ENCODE measurements at regions not wholly inside any gene's neighbourhood (a gene's known extent, or its start where the extent isn't known, plus 50 kb on each side); places are given as distances from the start of the nearest gene placed in this dataset.
A peak's percentile ranks its signal among the peaks of the same experiment; 100 is the strongest.

DNA sequence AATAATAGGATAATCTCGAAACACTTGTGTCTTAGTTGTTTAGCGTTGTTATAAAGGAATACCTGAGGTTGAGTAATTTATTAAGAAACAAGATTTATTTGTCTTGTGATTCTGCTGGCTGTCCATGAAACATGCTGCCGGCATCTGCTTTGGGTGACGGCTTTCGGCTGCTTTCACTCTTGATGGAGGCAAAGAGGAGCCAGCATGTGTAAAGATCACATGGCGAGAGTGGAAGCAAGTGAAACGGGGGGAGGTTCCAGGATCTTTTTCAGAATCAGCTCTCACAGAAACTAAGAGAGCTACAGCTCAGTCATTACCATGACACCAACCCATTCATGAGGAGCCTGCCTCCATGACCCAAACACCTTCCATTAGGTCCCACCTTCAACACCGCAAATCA, 402.8 kb downstream of the CDC14C start:
- ATAC-seq (no peak), DNase-seq (no peak)
- intact Hi-C loops (cut with DNase I) = no loop called here

DNA sequence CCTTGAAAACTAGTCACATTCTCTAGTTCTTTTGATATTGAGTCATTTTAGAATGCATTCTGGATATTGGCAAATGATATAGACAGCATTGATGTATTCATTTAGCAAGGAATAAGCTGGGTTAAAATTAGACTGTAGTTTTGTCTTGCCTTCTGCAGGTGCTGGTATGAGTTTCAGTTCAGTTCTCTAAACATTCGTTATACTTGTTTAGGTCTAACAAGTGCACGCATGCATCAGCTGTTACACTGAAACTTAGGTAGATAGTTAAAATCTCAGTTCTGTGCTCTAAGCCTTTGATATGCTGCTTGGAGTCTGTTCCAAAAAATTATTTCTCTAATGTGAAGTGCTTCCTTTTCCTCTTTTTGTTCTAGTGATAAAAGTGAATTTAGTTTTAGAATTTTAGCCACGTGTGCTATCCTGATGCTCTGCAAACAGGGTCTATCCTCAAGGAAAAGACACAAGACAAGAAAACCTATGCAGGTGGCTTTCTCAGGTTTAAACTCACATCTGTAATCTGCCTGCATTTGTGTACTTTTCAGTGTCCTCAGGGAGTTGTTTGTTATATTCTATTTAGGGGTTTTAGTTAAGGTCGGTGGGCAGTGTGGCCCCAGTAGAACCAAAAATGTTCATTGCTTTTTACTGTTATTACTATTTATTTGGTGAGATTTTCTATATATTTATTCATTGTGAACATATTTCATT, 409.0 kb downstream of the CDC14C start:
- ATAC-seq (no peak), DNase-seq (no peak)
- intact Hi-C loops (cut with DNase I) = no loop called here

DNA sequence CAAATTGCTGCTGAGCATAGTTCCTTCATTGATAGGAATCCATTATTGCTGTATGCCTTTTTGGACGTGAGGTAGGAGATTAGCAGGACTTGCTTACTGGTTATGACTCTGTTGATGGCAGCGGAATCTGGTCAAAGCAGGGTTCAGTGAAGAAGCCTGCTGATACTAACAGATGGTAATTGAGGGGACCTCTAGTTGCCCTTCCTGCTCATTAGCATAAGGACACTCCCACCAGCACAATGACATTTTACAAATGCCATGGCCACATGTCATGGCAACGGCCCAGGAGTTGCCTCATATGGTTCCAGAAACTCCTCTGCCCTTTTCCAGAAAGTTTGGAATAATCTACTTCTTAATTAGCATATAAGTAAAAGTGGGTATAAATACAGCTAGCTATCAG, 417.5 kb downstream of the CDC14C start:
- intact Hi-C loops (cut with DNase I) = no loop called here
- ATAC-seq (no peak), DNase-seq (no peak)

DNA sequence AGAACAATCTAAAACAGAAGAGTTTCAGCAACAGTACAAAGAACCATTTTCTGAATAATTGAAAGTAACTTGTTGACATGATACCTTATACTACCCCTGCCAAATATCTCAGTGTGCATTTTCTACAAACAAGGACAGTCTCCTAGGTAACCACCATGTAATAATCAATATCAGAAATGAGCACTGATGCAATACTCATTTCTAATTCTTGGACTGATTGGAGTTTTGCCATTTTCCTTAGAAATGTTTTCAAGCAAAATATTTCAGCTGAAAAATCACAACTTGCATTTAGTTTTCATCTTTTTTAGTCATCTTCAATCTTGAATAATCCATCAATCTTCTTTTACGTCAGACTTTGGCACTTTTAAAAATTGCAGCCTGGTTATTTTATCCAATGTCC, 420.2 kb downstream of the CDC14C start:
- ATAC-seq = no peak
- no peak for DNase-seq
- intact Hi-C loops (cut with DNase I) = no loop called here

DNA sequence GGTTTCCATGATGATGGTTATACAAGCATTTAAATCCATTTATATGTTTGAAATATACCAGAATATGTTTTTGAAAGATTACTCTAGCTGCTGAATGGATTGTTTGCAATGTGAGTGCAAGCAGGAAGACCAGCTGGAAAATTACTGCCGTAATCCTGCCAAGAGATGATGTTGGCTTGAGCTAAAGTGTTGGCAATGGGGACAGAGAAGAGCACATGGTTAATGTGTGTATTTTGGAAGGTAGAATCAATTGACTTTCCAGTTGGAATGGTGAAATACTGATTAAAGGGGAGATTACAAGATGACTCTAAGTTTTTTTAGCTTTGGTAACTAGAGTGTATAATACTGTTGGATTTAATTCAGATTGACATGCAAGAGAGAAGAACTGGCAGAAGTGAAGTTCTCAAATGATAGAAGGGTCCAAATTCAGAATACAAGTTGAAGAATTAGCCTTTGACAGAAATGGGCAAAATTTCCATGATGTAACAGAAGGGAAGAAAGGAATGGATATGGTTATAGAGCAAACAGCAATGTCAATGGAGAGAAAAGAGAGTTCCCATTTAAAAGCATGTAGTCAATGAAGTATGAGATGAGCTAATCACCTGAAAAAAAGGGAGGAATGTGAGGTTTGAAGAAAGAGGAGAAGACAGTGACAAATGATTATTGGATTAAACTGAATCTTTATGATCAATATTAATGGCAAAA, 422.0 kb downstream of the CDC14C start:
- peak; percentile 77 to 83 for ATAC-seq
- DNase-seq = no peak
- intact Hi-C loops (cut with DNase I) = no loop called here

DNA sequence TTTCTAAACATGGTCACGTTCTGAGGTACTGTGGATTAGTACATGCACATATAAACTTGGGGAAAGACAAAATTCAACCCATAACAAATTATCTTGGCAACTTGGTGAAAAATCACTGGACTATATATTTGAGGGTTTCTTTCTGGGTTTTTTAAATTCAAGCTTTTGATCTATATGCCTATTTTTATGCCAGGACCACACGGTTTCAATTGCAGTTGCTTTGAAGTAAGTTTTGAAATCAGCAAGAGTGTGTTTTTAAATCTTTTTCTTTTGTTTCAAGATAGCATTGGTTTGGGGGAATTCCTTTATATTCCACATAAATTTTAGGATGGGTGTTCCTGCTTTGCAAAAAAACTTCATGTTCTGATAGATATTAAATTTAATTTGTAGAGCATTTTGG, 406.4 kb upstream of the VWC2 start:
- no peak for ATAC-seq

DNA sequence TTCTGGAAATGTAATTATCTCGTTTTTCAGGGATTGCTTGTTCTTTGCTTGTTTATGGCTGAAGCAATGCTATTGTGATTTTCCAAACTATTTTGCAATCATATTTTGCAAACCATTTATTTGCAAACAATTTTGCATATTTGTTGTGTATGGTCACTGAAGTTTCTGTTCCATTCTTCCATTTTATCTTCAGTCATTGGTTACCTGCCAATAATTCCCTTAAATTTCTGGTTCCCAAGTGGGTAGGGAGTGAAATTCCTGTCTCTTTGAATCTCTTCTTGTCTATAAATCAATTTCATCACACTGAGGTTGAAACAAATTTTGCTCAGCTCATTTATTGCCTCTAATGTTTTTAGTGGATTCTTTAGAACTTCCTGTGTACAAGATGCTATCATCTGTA, 401.7 kb upstream of the VWC2 start:
- ATAC-seq = no peak
- intact Hi-C loops (cut with DNase I) = no loop called here
- no peak for DNase-seq

More for the DNA sequence above, 406.4 kb upstream of the VWC2 start:
- intact Hi-C loops (cut with DNase I) = no loop called here
- no peak for DNase-seq

DNA sequence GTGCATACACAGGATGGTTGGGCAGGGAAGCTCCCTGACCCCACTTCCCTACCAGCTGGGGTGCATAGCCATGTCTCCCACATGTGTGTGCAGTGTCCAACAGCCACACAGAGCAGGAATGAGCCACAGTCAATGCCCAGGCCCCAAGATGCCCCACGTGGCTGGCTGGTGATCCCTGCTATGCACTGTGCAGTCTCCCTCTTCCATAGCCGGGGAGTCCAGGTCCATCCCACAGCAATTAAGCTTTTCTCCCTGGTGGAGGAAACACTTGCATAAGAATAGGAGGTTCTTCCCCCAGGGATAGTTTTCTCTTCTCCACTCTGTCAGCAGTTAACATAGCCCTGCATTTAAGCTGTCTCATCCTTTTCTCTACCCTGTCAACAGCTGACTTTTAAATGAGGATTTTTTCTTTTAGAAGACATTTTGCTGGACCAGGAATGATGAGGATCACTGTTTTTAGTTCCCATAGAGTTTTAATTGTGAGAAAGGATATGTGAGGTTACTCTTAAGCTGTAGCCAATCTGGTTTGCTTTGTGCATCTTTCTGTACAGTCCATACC, 396.5 kb upstream of the VWC2 start:
- no peak for ATAC-seq
- no peak for DNase-seq
- intact Hi-C loops (cut with DNase I) = no loop called here

DNA sequence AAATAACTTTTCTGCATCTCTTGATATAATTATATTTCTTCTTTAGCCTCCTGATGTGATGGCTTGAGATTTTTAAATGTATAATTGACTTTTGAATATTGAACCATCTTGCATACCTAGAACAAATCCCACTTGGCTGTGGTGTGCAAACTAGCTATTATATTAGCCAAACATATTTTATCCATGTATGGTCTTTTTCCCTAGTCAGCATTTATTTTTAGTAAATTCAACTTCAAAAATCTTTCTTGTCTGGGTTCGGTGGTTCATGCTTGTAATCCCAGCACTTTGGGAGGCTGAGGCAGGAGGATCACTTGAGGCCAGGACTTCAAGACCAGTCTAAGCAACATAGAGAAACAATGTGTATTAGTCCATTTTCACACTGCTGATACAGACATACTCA, 386.6 kb upstream of the VWC2 start:
- ATAC-seq (no peak), DNase-seq (no peak)
- intact Hi-C loops (cut with DNase I) = no loop called here

DNA sequence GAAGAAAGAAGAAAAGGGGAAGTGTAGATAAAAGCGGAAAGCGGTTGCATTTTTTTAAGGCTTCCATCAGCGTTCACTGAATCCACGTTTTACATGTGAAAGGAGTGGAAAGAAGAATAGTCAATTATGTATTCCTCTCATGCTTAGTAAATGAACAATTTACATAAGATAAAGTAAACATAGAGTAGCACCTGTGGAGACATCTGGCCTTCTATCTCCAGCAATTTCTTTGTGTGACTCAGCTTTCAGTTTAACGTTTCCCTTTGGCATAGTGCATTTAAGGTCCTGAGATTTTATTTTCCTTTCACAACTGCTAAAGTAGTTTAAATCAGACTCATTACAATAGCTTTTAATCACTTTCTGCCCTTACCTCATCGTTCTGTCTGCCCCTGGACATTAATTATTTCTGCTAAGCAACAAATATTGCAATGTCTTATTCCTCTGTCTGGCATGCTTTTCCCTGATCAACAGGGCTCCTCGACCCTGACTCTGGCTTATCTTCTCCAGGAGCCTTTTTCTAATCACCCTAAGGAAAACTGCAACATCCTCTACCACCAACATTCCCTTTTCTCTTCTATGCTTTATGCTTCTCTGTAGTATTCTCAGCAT, 383.5 kb upstream of the VWC2 start:
- ATAC-seq (no peak), DNase-seq (no peak)
- intact Hi-C loops (cut with DNase I) = no loop called here

DNA sequence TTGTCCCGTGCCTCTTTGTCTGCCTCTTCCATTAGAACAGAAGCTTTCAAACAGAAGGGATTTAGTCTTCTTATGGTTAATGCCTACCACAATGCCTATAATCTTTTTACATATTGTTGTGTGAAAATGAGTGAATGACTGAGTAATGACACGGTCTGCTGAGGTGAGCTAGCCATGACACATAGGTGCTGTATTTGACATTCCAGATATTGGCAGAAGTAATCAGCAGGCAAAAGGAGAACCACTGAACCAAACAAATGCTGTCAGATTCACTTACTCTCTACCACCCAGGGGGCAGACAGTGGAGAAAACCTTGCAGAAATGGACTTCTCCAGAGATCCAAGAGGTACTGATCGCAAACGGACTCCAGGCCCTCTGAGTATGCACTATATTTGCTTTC, 377.2 kb upstream of the VWC2 start:
- ATAC-seq (no peak), DNase-seq (no peak)
- intact Hi-C loops (cut with DNase I) = no loop called here

DNA sequence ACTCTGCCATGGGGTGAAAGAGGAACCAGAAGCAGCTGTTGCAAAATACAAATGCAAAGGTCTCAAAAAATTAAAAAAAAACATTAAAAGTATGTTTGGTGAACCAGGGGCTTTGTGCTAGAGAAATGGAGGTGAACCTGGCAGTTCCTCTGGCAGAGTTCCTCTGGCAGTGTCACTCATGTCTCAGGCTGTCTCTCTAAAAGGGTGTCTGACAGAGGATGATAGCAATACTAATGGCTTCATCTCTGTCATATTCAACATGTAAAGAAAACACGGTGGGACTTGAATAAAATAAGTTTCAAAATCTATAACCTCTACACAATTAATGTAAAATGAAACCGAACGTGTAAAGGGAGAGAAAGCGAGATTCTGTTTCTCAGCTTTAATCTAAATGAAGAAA, 375.7 kb upstream of the VWC2 start:
- intact Hi-C loops (cut with DNase I) = no loop called here
- DNase-seq (no peak), ATAC-seq (peak in 1 of 2 donors; percentile 25)

DNA sequence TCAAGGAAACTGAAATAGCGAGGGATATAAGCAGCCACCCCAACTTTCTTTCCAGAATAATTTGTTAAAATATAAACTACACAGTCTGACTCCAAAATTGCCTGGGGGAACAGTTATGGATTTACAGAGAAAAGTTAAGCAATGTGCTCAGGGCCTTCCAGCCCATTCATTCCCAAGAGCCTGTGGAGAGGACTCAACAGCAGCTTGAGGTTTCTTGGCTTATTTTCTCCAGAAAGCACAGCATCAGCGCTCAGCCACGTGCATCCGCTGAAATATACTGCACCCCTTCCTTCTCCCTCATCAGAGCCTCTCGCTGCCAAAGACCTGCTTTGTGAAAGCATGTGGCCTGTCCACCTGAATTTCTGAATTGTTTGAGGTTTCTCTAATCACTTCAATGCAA, 375.2 kb upstream of the VWC2 start:
- ATAC-seq (peak; percentile 76 to 89), DNase-seq (no peak)
- intact Hi-C loops (cut with DNase I) = no loop called here

DNA sequence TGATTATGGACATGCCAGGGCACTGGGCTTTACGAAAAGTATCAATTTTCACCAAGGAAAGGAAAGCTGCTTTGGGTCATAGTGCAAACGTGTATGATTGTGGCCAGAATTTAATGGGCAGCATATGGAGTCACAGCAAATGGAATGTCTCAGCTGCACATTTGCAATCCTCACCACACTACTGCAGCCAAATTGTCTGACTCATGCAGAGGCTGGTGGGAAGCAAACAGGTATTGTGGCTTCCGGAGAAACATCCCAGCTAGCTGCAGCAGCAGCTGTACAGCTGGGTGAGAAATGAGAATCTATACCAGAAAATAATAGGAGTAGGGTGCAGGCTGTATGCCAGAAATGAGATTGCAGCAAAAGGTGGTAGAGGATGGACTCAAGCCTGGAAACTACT, 374.7 kb upstream of the VWC2 start:
- no peak for DNase-seq
- intact Hi-C loops (cut with DNase I) = no loop called here
- ATAC-seq = peak; percentile 51 to 85

DNA sequence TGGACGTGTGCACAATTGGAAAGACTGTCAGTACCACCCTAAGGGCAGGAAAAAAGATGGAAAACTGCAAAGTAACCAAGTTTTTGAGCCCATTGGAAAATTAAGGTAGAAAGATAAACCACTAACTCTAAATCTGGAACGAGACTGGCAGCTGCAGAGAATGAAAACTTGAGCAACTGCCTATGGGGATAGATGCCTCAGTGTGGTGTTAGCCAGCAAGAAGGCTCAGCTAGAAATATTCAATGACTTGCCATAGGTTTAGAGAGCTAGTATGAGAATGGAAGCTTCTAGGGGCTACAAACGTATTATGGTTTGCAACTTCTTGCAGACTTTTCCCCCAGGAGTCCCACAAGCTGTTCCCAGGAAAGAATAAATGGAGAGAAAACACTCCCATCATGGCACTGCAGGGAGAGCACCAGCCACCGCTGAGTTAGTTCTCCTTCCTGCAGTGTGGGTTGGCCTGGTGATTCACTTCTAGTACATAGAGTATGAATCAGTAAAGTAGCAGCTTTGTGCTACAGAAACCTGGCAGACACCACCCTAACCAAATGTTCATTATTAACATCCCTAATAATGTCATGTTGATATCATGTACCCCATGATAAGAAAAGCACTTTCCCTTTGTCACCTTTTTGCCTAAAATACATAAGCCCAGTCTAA, 372.4 kb upstream of the VWC2 start:
- peak in 1 of 2 donors; percentile 75 for ATAC-seq
- no peak for DNase-seq
- intact Hi-C loops (cut with DNase I) = no loop called here

DNA sequence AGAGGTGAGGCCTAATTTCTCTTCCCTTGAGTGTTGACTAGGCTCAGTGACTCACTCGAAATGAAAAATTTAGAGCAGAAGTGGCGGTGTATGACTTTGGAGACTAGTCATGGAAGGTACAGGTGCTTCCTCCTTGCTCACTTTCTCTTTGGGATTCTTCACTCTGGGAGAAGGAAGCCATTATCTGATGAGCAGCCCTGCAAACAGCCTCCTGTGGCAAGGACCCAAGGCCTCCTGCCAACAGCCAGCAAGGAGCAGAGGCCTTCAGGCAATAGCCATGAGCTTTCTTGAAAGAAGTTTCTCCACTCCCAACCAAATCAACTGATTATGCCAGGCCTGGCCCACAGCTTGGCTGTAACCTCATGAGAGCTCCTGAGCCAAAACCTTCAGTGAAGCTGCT, 369.6 kb upstream of the VWC2 start:
- no peak for DNase-seq
- intact Hi-C loops (cut with DNase I) = no loop called here
- peak in 1 of 2 donors; percentile 47 for ATAC-seq

DNA sequence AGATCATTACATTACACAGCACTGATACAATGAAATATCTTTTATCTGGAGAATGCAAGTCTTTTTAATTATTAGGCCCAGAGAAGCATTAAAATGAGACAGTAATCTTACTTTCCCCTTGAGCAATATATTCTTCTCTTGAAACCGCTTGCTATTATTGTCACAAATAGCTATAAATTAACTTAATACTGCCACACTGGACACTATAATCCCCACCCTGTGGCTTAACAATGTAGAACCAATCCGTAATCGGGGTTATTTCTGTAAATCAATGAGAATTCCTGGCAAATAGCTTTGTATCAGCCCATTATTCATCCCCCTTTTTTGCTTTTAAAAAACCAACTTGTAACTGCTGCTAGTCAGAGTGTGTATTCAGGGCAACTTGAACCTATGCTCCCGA, 366.2 kb upstream of the VWC2 start:
- ATAC-seq (no peak), DNase-seq (no peak)
- intact Hi-C loops (cut with DNase I) = no loop called here

DNA sequence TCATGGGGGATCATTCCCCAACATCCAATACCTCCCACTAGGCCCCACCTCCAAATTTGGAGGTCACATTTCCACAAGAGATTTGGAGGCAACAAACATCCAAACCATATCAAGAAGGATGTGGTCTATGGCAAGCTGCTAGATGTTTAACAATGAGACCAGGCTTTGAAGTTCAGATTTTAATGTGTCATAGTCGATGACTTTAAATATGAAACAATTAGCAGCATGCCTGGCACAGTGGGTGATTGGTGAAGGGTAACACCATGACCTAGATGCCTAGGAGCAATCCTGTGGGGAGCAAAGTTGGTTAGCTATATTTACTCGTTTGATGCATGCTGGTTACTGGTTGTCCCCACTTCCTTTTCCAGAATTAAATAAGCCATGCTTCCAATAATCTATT, 356.4 kb upstream of the VWC2 start:
- ATAC-seq = no peak
- no peak for DNase-seq

DNA sequence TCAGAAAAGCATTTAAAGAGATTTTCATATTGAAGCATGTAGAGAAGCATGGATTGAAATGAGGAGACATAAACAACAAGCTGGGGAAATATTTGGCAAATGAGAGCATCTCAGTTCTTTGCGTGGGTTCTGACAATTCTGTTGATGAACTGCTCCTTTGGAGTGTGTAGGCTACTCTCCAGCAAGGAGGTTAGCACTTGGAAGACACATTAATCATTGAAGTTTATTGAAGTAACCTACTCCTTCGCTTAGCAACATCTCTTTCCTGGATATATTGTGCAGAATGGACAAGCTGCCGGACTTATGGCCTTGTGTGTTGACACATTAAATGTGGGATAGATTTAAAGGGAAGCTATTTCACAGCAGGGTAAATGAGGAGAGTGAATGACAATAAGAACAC, 354.5 kb upstream of the VWC2 start:
- intact Hi-C loops (cut with DNase I) = no loop called here
- ATAC-seq = peak in 1 of 2 donors; percentile 68
- DNase-seq = no peak

More for the DNA sequence above, 356.4 kb upstream of the VWC2 start:
- intact Hi-C loops (cut with DNase I) = no loop called here

DNA sequence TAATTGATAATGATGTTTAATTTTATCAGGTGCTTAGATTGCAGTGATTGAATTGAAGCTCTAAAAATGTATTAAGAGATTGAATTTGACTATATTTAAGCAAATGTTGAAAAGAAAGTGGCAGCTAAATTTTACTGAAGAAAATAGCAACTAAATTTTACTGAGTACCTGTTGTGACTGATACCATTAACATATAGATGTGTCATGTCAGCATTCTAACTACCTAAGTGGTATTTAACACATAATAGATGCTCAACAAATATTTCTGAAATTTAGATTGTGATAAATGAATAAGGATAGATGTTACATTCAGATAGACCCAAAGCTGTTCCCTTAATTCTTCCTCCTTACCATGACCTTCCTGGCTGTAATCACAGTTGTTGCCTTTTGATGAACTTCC, 350.9 kb upstream of the VWC2 start:
- ATAC-seq (no peak), DNase-seq (no peak)
- intact Hi-C loops (cut with DNase I) = no loop called here
